ENCODE measurements at regions not wholly inside any gene's neighbourhood (a gene's known extent, or its start where the extent isn't known, plus 50 kb on each side); places are given as distances from the start of the nearest gene placed in this dataset.
"Not testable (repeated sequence)": the region's sequence is repeated elsewhere in the genome, so short reads cannot be mapped to it uniquely, and the experiment has no call there.

- peak; percentile 36 for DNase-seq (ENCODE audit: low read depth)
- in situ Hi-C loops (cut with HindIII; ENCODE audit: low pct_unique_long_range_greater_than_20kb, low sequenced_read_pairs) = no loop called here
Measured at GRCh38 chr21:15932726-15933125, 202.9 kb downstream of the USP25 start.

DNA sequence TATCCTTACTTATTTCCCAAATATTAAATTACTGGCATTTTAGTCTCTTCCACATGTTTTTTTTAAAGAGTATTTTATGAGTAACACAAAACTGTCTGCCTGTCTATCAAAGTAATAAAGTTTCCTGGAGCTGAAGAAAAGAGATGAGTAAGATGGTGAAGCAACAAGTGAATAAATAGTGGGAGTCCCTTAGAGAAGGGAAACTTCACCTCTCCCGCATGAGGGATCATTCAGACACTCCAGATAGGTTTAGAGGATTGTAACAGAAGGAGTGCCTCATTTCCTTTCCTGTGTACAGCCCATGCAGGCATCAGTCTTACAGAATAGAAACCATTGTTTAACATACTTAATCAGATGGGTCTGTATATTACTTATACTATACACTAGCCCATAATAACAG is 205.7 kb downstream of the USP25 start:
- in situ Hi-C loops (cut with HindIII; ENCODE audit: low pct_unique_long_range_greater_than_20kb, low sequenced_read_pairs) = no loop called here
- no peak for DNase-seq (ENCODE audit: low read depth)

DNA sequence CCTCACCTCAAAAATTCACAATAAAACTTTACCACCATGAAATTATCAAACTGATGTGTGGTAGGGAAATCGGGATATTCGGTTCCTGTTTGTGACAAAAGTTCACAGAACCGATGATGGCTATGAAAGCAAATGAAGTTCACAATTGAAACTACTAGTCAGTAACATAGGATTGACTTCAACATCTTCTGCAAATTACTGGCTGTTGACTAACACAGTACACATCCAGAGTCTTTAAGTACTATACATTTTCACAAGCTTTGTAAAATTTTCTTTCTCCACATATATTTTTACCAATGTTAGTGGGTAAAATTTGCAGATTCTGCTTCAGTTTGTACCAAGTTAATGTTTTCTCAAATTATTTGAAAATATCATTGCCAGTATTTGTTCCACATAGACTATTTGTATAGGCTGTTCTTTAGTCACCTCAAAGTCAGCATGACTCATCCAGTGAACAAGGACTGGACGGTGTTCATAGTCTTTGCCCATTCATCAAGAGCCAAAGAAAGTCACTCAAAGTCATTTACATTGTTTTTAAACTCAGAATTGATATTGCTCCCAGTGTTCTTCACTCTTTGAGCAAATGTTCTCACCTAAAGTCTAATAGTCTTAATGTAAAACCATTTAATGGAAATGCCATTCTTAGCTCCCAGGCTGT is 213.4 kb downstream of the USP25 start:
- in situ Hi-C loops (cut with HindIII; ENCODE audit: low pct_unique_long_range_greater_than_20kb, low sequenced_read_pairs) = no loop called here
- DNase-seq (ENCODE audit: low read depth) = peak; percentile 25

DNA sequence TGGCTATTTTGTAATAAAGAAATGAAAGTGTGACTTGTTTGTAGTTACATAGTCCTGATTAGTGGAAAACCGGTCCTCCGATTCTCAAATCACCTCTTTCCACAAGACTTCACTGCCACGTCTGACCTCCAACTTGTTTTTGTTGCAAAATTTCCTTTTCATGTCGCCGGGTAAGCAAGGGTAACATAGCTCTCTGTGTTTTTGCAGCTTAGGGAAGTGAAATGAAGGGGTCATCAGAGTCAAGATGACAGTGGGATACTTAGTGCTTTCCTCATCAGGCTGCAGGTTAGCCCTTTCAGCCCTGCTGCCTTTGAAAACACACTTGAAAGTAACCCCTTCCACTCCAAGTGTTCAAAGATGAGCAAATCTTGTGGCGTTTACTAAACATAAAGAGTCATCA is 217.9 kb downstream of the USP25 start:
- in situ Hi-C loops (cut with HindIII; ENCODE audit: low pct_unique_long_range_greater_than_20kb, low sequenced_read_pairs) = no loop called here

GRCh38 chr21:15953551-15954116 is 223.9 kb downstream of the USP25 start:
- in situ Hi-C loops (cut with HindIII; ENCODE audit: low pct_unique_long_range_greater_than_20kb, low sequenced_read_pairs) = no loop called here
- no peak for DNase-seq (ENCODE audit: low read depth)

More for the DNA sequence above, 217.9 kb downstream of the USP25 start:
- DNase-seq (ENCODE audit: low read depth) = no peak

GRCh38 chr21:15964236-15964855 is 234.6 kb downstream of the USP25 start:
- in situ Hi-C loops (cut with HindIII; ENCODE audit: low pct_unique_long_range_greater_than_20kb, low sequenced_read_pairs) = no loop called here
- DNase-seq (ENCODE audit: low read depth) = no peak

- in situ Hi-C loops (cut with HindIII; ENCODE audit: low pct_unique_long_range_greater_than_20kb, low sequenced_read_pairs) = no loop called here
- no peak for DNase-seq (ENCODE audit: low read depth)
Measured at GRCh38 chr21:15966231-15966630, 236.4 kb downstream of the USP25 start.

DNA sequence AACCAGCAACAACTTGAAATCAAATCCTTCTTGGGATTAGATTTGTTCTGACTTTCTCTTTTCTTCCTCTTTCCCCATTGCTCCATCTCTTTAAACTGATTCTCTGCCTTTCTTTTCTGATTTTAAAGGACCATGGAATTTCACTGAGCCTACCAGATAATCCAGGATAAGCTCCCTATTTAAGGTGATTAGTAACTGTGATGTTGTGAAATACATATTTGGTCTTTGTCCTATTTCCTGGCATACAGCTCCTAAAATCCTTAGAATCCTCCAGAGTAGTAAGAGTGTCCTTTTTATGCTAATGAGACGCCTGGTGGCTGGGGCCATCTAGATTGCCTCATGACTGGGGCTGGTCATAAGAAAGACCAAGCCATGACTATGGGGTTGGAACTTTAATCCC is 236.9 kb downstream of the USP25 start:
- in situ Hi-C loops (cut with HindIII; ENCODE audit: low pct_unique_long_range_greater_than_20kb, low sequenced_read_pairs) = no loop called here
- no peak for DNase-seq (ENCODE audit: low read depth)

- peak; percentile 52 for DNase-seq (ENCODE audit: low read depth)
- in situ Hi-C loops (cut with HindIII; ENCODE audit: low pct_unique_long_range_greater_than_20kb, low sequenced_read_pairs) = no loop called here
Measured at GRCh38 chr21:15967661-15968060, 237.9 kb downstream of the USP25 start.

- DNase-seq (ENCODE audit: low read depth) = no peak
- in situ Hi-C loops (cut with HindIII; ENCODE audit: low pct_unique_long_range_greater_than_20kb, low sequenced_read_pairs) = no loop called here
Measured at GRCh38 chr21:15968776-15969310, 239.1 kb downstream of the USP25 start.

DNA sequence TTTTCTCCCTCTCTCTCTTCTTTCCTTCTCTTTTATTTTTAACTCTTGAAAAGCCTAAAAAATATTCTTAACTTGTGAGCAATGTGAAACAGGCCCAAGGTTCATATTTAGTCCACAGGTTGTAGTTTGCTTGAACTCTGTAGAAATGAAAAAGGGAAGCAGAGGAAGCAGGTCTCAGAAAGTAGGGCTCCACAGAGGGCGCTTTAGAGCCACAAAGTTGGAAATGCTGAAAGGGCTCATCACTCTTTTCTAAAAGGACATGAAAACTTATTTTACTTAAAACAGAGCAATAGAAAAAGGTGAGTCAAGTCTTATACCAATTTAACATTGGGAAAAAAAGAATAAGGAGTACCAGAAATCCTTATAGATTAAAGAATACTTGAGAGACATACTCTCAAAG is 247.0 kb downstream of the USP25 start:
- no peak for DNase-seq (ENCODE audit: low read depth)
- in situ Hi-C loops (cut with HindIII; ENCODE audit: low pct_unique_long_range_greater_than_20kb, low sequenced_read_pairs) = no loop called here

DNA sequence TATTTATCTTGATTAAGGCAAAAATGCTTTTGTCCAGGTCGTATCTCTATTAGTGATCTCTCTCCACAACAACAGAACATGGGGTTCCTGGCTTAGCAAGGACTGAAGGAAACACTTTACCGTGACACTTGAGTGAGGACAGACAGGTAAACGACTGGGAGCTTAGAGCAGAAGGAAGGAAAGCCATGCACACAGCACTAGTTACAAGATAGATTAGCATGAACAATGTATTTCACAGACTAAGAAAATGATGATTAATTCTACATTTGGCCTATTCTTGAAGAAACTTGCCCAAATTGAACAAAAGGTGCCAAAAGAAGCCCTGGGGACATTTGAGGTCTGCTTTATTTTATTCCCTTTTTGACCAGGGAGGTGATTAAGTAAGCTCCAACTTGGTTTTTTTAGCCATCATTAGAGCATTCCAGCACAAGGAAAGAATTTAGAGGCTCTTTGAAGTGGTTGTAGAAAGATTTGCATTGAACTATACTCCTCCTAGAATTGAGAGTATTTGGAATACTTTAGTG is 248.5 kb downstream of the USP25 start:
- in situ Hi-C loops (cut with HindIII; ENCODE audit: low pct_unique_long_range_greater_than_20kb, low sequenced_read_pairs) = no loop called here
- DNase-seq (ENCODE audit: low read depth) = no peak

DNA sequence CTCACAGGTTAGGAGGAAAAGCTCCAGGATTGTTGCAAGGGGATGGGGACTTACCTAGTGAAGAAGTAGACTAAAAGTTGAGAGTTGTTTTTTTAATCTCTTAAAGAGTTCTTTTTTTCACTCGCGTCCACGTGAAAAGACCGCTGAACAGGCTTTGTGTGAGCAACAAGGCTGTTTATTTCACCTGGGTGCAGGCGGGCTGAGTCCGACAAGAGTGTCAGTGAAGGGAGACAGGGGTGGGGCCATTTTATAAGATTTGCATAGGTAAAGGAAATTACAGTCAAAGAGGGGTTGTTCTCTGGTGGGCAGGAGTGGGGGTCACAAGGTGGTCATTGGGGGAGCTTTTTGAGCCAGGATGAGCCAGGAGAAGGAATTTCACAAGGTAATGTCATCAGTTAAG is 249.7 kb downstream of the USP25 start:
- in situ Hi-C loops (cut with HindIII; ENCODE audit: low pct_unique_long_range_greater_than_20kb, low sequenced_read_pairs) = not testable (repeated sequence)

DNA sequence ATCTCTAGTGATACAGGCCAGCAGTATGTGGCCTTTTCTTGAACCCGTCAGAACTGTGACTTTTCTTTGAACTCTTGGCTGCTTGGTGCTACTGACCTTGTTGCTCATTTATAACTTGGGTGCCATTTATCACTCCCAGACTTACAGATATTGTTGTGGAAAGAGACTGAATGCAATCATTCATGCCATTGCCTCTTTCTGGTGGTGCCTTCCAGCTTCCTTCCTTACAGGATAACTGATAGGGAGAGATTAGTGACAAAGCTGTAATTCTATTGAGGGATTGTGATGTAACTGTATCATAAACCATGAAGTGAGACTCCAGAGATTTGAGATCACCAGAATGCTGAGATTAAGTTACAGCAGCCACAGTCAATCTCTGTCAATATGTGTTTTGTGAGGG is 256.5 kb downstream of the USP25 start:
- DNase-seq (ENCODE audit: low read depth) = no peak
- in situ Hi-C loops (cut with HindIII; ENCODE audit: low pct_unique_long_range_greater_than_20kb, low sequenced_read_pairs) = no loop called here

More for the DNA sequence above, 249.7 kb downstream of the USP25 start:
- DNase-seq (ENCODE audit: low read depth) = not testable (repeated sequence)

GRCh38 chr21:15992171-15992570 is 262.4 kb downstream of the USP25 start:
- in situ Hi-C loops (cut with HindIII; ENCODE audit: low pct_unique_long_range_greater_than_20kb, low sequenced_read_pairs) = no loop called here
- peak; percentile 15 for DNase-seq (ENCODE audit: low read depth)

GRCh38 chr21:15993951-15994350 is 264.2 kb downstream of the USP25 start:
- no peak for DNase-seq (ENCODE audit: low read depth)
- in situ Hi-C loops (cut with HindIII; ENCODE audit: low pct_unique_long_range_greater_than_20kb, low sequenced_read_pairs) = no loop called here

- in situ Hi-C loops (cut with HindIII; ENCODE audit: low pct_unique_long_range_greater_than_20kb, low sequenced_read_pairs) = no loop called here
- DNase-seq (ENCODE audit: low read depth) = no peak
Measured at GRCh38 chr21:15999741-16000140, 270.0 kb downstream of the USP25 start.

GRCh38 chr21:16002874-16003466 is 273.2 kb downstream of the USP25 start:
- in situ Hi-C loops (cut with HindIII; ENCODE audit: low pct_unique_long_range_greater_than_20kb, low sequenced_read_pairs) = no loop called here
- DNase-seq (ENCODE audit: low read depth) = no peak

- no peak for DNase-seq (ENCODE audit: low read depth)
- in situ Hi-C loops (cut with HindIII; ENCODE audit: low pct_unique_long_range_greater_than_20kb, low sequenced_read_pairs) = no loop called here
Measured at GRCh38 chr21:16004086-16004485, 274.3 kb downstream of the USP25 start.
